ENCODE measurements at regions not wholly inside any gene's neighbourhood (a gene's known extent, or its start where the extent isn't known, plus 50 kb on each side); places are given as distances from the start of the nearest gene placed in this dataset.

DNA sequence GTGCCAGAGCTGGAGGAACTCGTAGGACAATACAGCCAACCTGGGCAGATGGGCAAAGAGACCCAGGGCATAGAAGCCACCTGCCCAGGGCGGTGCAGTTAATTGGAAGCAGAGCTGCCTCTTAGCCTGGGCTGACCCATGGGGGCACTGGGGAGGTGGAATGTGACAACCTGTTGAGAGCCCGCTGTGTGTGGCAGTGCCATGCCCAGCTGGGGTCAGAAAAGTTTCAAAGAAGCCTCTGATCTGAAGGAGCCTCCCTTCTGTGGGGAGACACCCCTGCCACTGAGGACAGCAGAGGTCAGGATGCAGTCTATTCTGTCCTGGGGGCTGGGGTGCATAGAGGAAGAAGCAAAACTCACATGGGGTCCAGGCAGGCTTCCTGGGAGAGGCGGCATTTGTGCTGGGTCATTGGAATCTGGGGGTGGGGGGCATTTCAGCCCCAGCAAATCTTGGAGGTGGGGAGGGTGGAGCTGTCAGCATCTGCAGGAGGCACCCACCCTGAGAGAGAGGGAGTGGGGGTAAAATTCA, 176.1 kb upstream of the CIBAR2 start:
- Histone ChIP-seq H3K4me1 (ENCODE audit: control insufficient read depth, insufficient read depth, low read length) (peaks cover 17% of the 10 kb centered on the region), H3K14ac (replicated peaks; ENCODE audit: low read depth, low read length) (no peak overlapping the region), H2BK120ac (ENCODE audit: low read depth, low read length) (no peak overlapping the region), H3K4ac (ENCODE audit: low read depth, low read length) (no peak overlapping the region), H3K36me3 (ENCODE audit: control insufficient read depth, insufficient read depth, low read length) (peaks cover 3% of the 10 kb centered on the region; the same call in 1 of the 2 replicates), H3K4me2 (ENCODE audit: low read depth, low read length) (no peak overlapping the region), H3K56ac (ENCODE audit: extremely low read depth, insufficient read depth, low read length) (no peak overlapping the region), H3K27me3 (ENCODE audit: control insufficient read depth, insufficient read depth, low read length) (no peaks in the 10 kb centered on the region), H3K9me1 (ENCODE audit: insufficient read depth, low read length) (peaks cover 14% of the 10 kb centered on the region; the same call in 1 of the 2 replicates), H2BK5ac (ENCODE audit: low read depth, low read length, poor library complexity, severe bottlenecking) (no peak overlapping the region), H3K9me3 (ENCODE audit: control insufficient read depth, insufficient read depth, low read length) (no peaks in the 10 kb centered on the region), H2AK9ac (replicated peaks; ENCODE audit: low read depth, low read length, poor library complexity) (no peak overlapping the region), H2AFZ (replicated peaks; ENCODE audit: low read length, poor library complexity) (no peak overlapping the region), H2BK15ac (ENCODE audit: low read depth, low read length) (no peak overlapping the region), H4K20me1 (ENCODE audit: insufficient read depth, low read length) (peaks cover 81% of the 10 kb centered on the region), H3K23ac (ENCODE audit: low read depth, low read length) (no peak overlapping the region), H3K9ac (ENCODE audit: low read depth, low read length) (no peak overlapping the region), H3K79me1 (ENCODE audit: low read depth in 1 of 2, low read length in 2 of 2) (peaks cover 17 to 73% of the 10 kb centered on the region in 2 experiments), H3K27ac (ENCODE audit: insufficient read depth, low read length) (no peak overlapping the region), H2AK5ac (ENCODE audit: low read depth, low read length) (no peak overlapping the region), H3K18ac (ENCODE audit: low read depth, low read length) (no peak overlapping the region), H4K5ac (ENCODE audit: low read depth, low read length) (no peak overlapping the region), H4K8ac (ENCODE audit: low read depth in 2 of 2, low read length in 2 of 2) (no peak overlapping the region), H4K91ac (ENCODE audit: insufficient read depth, low read depth, low read length) (no peak overlapping the region), H2BK20ac (ENCODE audit: low read depth, low read length) (no peak overlapping the region), H3K4me3 (ENCODE audit: insufficient read depth, low read depth, low read length) (no peak overlapping the region)
- ATAC-seq (ENCODE audit: low read depth) (no peak), DNase-seq (no peak)
- TF ChIP-seq MAZ (IDR thresholded peaks at IDR 0.05; ENCODE audit: borderline replicate concordance, low read depth, low read length) (no peak), BHLHE40 (IDR thresholded peaks at IDR 0.05; ENCODE audit: low read depth, low read length) (no peak), RCOR1 (IDR thresholded peaks at IDR 0.05; ENCODE audit: insufficient replicate concordance, low read length) (no peak), CHD1 (IDR thresholded peaks at IDR 0.05; ENCODE audit: low read depth, low read length) (no peak), MAFK (IDR thresholded peaks at IDR 0.05; ENCODE audit: low read depth, low read length) (no peak), RAD21 (IDR thresholded peaks at IDR 0.05; ENCODE audit: low read length) (no peak), MXI1 (IDR thresholded peaks at IDR 0.05; ENCODE audit: borderline replicate concordance, low read depth, low read length) (no peak), CEBPB (IDR thresholded peaks at IDR 0.05; ENCODE audit: low read depth, low read length) (no peak), POLR2A (IDR thresholded peaks at IDR 0.05; ENCODE audit: low read depth, low read length) (no peak), RFX5 (IDR thresholded peaks at IDR 0.05; ENCODE audit: low read depth, low read length) (no peak), SMC3 (IDR thresholded peaks at IDR 0.05; ENCODE audit: low read depth, low read length) (no peak), FOS (IDR thresholded peaks at IDR 0.05; ENCODE audit: low read depth, low read length) (no peak), NFE2L2 (IDR thresholded peaks at IDR 0.05; ENCODE audit: low read depth, low read length) (no peak)
- TF ChIP-seq, protein P1, sequence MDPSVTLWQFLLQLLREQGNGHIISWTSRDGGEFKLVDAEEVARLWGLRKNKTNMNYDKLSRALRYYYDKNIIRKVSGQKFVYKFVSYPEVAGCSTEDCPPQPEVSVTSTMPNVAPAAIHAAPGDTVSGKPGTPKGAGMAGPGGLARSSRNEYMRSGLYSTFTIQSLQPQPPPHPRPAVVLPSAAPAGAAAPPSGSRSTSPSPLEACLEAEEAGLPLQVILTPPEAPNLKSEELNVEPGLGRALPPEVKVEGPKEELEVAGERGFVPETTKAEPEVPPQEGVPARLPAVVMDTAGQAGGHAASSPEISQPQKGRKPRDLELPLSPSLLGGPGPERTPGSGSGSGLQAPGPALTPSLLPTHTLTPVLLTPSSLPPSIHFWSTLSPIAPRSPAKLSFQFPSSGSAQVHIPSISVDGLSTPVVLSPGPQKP (IDR thresholded peaks at IDR 0.05; ENCODE audit: borderline replicate concordance, low read depth, low read length) = no peak
- TF ChIP-seq, protein P2, sequence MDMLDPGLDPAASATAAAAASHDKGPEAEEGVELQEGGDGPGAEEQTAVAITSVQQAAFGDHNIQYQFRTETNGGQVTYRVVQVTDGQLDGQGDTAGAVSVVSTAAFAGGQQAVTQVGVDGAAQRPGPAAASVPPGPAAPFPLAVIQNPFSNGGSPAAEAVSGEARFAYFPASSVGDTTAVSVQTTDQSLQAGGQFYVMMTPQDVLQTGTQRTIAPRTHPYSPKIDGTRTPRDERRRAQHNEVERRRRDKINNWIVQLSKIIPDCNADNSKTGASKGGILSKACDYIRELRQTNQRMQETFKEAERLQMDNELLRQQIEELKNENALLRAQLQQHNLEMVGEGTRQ (IDR thresholded peaks at IDR 0.05; ENCODE audit: low read depth, low read length) = no peak
- TF ChIP-seq, protein P3, sequence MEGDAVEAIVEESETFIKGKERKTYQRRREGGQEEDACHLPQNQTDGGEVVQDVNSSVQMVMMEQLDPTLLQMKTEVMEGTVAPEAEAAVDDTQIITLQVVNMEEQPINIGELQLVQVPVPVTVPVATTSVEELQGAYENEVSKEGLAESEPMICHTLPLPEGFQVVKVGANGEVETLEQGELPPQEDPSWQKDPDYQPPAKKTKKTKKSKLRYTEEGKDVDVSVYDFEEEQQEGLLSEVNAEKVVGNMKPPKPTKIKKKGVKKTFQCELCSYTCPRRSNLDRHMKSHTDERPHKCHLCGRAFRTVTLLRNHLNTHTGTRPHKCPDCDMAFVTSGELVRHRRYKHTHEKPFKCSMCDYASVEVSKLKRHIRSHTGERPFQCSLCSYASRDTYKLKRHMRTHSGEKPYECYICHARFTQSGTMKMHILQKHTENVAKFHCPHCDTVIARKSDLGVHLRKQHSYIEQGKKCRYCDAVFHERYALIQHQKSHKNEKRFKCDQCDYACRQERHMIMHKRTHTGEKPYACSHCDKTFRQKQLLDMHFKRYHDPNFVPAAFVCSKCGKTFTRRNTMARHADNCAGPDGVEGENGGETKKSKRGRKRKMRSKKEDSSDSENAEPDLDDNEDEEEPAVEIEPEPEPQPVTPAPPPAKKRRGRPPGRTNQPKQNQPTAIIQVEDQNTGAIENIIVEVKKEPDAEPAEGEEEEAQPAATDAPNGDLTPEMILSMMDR (conservative IDR thresholded peaks at IDR 0.05; ENCODE audit: low read depth, low read length) = no peak
- dilution Hi-C loops (cut with HindIII; ENCODE audit: low sequenced_read_pairs, unreplicated experiment) = no loop called here
- intact Hi-C loops (cut with micrococcal nuclease) = no loop called here
- in situ Hi-C loops (cut with MboI; ENCODE audit: low sequenced_read_pairs) = no loop called here
- ChIA-PET POLR2A (ENCODE audit: unreplicated experiment) (no interaction called here), CTCF (interaction anchor here (1.1 kb wide), 1 partner anchor 9 kb away, joined by 4 read pairs; no protein-coding TSS in a partner anchor)
- no CpG with 5 or more reads among the region's 4 CpGs for WGBS, 2 experiments (ENCODE audit: extremely low coverage in 2 of 2, insufficient read length in 1 of 2)
- BruUV-seq (replicated peaks) = no TSS peak

All from IMR-90 (cell line).